ENCODE measurements at regions not wholly inside any gene's neighbourhood (a gene's known extent, or its start where the extent isn't known, plus 50 kb on each side); places are given as distances from the start of the nearest gene placed in this dataset.

GRCh38 chr6:94600636-94601035 is 976.7 kb upstream of the MANEA start:
- no peak for TF ChIP-seq CTCF (IDR thresholded peaks at IDR 0.05; ENCODE audit: insufficient read depth, low read depth, low read length)
- TF ChIP-seq EZH2 (IDR thresholded peaks at IDR 0.05; ENCODE audit: insufficient read depth, low read length) = no peak

Data from astrocyte (in vitro differentiated cells and primary cell).